Left renal cortex interstitium (tissue), 4 donors: ENCODE measurements at regions not wholly inside any gene's neighbourhood (a gene's known extent, or its start where the extent isn't known, plus 50 kb on each side); places are given as distances from the start of the nearest gene placed in this dataset.
A peak's percentile ranks its signal among the peaks of the same experiment; 100 is the strongest.

Experiments used
- DNase-seq, 4 donors: peaks; one replicate each; pipeline ENCODE4 v3.0.0-alpha.2; 2013; ENCODE audit warnings: low read depth in 4 of 4, low spot score in 2 of 4, missing footprints in 1 of 4

DNA sequence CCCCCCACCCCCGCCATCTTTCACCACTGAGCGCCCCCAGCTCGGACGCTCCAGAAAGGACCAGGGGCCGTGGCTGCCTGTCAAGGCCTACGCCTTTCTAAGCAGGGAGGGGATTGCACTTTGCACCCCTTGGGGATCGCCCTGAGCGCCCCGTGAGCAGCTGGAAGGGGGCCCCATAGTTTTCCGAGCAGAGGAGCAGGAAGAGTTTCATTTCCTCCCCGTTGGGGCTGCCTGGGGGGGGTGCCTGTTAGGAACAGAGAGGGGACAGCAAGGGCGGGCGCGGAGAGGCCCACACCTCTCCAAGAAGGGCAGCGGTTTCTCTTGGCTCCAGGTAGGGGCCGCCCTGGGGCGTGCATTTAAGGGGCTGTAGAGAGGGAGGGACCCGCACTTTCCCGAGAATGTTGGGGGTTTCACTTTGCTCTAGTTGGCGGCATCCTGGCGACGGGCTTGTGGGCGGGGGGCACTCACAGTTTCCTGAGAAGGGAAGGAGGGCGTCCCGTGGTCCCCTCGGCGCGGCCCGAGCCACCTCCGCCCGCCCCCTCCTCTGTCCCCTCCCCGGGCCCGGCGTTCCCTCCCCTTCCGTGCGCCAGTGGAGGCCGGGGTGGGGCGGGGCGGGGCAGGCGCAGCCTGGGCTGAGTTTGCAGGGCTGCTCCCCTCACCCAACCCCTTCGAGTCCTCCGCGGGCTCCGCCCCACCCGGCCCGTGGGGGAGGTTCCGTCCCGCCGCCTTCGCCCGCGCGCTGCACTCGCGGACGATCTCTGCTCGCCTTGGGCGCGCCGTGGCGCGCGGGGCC, 82.3 kb upstream of the CD99 start:
- DNase-seq = peak in 2 of 4 donors; percentile 53 to 72

DNA sequence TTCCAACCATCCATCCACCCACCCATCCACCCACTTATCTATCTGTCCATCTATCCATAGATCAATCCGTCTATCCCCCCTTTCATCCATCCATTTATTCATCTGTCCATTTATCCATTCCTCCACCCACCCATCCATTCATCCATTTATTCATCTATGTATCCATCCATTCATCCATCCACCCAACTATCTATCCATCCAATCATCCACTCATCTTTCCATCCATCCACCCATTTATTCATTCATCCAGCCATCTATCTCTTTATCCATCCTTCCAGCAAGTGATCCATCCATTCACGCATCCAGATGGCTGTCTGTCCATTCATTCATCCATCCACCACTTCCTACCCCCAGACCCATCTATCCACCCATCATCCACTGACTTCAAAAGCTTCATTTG, 84.0 kb upstream of the CD99 start:
- DNase-seq = no peak

DNA sequence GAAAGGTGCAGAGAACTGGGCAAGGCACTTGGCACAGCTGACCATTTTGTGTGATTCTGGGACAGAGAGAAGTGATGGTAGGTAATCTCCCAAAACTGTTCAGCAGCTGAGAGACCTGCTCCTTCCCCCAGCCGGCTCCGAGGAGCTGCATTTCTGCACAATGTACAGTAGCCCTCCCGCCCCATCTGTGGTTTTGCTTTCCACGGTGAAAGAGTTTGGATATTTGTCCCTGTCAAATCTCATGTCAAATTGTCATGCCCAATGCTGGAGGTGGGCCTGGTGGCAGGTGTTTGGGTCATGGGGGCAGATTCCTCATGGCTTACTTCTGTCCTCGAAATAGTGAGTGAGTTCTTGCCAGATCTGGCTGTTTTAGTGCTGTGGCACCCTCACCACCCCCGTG, 90.5 kb upstream of the CD99 start:
- no peak for DNase-seq

DNA sequence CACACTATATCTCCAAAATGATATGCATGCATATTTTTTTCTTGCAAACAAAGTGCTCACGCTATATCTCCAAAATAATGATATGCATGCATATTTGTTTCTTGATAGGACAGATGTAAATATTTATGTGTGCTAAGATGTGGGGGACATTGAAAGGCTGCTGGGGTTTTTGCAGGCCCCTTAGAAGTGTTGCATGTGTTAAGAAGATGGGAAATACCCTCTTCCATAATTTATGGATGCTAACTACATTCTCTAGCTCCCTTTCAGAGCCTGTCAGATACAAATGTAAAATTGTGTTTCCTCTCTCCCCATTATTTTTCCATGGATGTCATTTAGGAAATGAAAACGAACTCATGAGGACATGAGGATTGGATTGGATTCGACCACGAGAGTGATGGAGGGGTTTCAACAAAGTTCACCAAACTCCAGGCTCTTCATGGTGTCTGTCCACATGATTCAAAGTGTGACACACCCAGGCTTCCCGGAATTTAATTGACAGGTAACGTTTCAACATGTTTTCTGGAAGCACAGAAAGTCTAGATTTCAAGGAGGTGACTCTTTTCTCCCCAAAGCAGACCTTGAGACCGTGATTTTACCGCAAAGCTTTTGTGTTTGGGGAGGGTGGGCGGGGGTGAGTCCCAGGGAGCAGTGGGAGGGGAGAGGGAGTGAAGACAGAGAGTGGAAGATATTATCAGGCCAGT, 94.4 kb upstream of the CD99 start:
- DNase-seq = no peak

DNA sequence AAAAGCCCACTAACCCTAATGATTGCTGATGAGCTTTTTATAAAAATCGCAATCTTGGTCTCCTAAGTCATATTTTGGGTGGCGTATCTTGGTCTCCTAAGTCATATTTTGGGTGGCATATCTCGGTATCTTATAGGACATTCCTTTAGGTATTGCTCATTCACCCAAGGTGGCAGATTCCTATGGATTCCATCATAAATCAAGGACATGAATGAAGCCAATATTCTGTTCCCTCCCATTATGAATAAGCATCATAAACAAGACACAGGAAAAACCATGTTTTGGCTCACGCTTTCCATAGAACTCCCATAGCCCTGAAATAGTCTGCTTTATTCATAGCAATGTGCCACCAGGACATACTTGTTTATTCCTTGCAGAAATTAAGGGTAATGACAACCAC, 95.0 kb upstream of the CD99 start:
- no peak for DNase-seq

DNA sequence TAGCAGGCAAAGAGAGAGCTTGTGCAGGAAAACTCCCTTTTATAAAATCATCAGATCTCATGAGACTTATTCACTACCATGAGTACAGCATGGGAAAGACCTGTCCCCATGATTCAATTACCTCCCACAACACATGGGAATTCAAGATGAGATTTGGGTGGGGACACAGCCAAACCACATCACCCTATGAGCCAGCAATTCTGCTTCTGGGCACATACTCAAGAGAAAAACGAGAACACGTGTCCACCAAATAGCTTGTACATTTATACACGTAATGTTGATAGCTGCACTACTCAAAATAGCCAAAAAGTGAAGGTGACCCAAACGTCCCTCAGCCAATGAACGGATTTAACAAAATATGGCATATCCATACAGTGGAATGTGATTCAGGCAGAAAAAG, 94.5 kb upstream of the DHRSX start:
- no peak for DNase-seq

DNA sequence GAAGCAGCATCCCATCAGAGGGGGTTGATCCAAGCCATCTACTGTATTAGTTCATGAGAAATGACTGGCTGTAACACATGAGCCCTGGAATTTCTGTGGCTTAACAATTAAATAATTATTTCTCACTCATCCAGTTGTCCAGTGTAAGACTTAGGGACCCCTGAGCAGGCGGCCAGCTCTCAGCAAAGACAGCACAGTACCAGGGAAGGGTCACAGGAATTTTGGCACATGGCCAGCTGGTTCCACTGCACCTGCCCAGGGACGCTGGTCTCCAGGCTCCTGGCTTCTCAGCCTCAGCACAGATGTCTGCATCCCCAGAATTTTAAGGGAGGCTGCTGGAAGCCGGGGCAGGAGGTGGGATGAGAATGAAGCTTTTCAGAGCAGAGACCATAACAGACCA, 93.7 kb upstream of the DHRSX start:
- DNase-seq = no peak

DNA sequence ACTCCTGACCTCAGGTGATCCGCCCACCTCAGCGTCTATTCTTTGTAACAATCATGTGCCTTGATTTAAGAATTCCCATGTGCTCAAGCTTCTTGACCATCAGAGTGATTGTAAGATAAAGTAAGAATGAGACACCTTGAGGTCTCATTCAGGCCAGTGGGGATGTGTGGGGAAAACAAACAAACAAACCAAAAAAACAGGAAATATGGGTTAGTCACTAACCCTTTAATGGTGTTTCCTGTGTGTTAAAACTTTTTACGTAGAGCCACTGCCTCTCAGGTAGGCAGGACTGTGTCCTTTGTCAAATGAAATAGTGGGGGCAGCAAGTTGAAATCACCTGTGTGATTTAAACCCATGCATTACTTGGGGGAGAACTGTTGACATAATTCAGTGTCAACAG, 91.5 kb upstream of the DHRSX start:
- no peak for DNase-seq

DNA sequence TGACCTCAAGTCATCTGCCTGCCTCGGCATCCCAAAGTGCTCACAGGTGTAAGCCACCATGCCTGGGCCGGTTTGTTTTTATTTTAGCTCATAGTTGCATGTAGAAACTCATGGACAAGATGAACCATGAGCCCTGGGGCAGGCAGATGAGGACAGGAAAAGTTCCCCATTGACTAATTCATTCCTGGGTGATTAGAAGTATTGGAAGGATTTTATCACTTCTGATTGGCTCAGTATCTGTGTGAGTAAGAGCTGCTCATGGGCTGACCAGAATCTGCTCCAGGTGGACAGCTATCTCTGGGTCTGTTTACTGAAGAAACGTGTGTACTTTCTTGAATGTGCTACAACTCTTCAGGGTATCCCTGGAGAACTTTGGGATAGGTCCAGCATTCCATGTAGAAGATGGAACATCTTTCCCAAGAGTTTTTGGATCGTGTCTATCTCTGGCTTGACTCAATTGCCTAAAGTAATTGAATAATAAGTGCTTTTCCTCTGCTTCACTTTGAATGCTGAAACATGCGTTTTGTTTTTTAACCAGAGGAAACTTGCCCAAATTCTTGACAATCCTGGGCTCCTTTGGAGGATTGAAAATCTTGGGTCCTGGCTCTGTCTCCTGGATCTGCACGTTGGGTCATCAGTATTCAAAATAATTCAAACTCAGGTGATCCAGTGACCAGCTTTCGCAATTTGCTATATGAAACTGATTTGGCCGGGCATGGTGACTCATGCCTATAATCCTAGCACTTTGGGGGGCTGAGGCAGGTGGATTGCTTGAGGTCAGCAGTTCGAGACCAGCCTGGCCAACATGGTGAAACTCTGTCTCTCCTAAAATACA, 88.6 kb upstream of the DHRSX start:
- DNase-seq = no peak

DNA sequence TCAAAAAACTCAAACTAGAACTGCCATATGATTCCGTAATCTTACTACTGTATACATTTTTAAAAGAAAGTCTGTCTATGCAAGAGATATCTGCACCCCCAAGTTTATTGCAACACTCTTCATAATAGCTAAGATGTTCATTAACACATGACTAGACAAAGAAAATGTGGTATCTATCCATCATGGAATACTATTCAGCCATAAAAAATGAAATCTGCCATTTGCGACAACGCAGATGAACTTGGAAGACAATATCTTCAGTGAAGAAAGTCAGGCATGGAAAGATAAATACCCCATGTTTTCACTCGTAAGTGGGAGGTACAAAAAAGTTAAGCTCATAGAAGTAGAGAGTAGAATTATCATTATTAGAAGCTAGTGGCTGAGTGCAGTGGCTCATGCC, 87.3 kb upstream of the DHRSX start:
- DNase-seq = no peak

DNA sequence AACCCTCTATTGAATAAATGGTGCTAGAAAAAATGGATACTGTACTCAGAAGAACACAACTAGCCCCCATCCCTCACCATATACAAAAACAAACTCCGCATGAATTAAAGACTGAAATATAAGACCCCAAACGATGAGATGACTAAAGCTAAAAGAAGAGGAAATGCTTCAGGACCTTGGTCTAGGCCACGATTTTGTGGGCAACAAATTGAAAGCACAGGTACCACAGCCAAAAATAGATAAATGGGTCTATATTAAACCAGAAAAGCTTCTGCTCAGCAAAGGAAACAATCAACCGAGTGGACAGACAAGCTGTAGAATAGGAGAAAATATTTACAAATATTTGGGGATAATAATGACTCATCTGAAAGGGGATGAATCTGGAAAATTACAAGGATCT, 86.4 kb upstream of the DHRSX start:
- DNase-seq = no peak

DNA sequence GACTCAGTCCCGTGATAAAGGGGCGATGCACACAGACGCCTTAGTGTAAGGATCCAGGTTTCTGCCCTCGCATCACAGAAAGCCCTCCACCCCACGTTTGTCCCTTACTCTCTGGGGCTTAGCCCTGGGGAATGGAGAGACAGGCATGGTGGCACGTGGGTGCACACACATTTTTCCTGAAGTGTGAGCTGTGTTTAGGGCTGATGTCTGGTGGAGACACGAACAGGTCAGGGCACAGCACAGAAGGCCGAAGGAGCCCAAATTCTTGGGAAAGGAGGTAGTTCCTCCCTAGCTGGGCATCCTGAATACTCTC, 84.3 kb upstream of the DHRSX start:
- no peak for DNase-seq

DNA sequence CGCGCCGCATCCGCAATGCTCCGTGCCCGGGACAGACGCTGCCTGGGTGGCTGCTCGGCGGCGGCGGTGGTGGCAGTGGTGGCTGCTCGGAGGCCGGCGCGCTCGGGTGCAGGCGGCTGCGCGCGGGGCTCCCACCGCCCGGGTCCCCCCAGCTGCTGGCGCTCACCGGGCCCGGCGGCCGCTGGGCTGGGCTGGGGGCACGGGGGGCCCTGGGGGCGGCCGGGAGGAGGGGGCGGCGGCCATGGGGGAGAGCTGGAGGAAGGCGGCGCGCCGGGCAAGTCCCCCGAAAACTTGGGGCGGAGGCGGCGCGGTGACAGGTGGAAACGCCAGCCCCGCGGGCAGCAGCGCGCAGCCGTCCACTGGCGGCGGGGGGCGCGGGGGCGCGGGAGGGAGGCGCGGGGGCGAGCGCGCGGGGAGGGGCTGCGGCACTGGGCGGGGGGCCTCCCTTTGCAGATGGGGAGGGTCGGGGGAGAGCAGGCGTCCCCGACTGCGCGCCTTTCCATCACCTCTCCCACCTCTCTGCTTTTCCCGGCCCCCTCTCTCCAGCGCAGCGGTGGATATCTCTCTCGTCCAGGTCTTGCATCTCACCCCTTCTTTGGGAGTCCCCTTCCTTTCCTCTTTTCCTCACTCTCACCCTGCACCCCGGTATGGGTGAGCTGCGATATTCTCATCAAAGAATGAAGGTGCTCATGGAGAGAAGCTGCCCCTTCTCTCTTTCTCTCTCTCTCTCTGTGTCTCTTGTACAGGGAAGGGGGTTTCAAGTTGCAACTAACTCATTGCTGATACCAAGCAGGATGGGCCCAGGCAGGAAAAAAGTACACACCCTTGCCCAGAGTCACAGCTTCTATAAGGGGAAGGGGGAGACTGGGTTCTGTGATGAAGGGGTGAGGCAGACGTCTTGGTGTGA, 83.7 kb upstream of the DHRSX start:
- DNase-seq = no peak

DNA sequence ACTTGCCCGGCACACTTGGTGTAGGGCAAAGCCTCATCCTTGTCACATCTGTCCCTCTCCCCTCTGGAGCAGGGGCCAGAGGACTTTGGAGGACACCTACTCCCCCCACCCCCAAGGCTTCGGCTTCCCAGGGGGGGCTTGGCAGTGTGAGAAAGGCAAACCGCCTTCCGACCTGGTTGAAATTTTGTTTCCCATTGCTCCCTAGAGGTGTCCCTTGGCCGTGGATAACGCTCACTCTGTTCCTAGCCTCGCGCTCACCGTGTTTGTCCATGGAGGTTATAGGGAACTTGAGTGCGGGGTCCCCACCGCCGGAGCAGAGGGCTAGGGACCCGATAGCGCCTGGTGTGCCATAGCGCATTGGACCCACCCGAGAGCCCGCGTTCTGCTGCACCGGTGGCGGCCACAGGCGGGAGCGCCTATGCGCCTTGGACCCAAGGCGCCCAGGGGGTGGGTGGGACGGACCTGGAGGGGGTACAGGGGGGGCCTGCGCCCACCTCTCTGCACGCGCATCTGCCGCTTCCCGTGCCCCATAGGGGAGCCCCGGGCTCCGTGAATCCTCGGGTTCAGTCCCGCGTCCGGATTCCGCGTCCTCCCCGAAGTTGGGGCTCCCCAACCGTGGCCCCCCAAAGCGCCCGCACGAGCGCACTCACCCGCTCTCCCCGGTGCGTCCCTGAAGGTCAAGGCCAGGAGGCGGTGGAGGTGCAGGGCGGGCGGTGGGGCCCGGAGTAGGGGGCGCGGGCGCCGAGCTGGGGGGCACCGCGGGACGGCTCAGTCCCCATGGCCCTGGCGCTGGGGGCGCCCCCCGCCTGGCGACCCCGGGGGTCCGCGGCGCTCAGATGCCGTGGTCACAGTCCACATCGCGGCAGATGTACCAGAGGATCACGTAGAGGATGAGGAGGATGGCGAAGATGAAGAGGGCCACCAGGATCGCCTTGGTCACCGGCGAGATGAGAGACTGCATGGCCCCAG, 82.7 kb upstream of the DHRSX start:
- DNase-seq = no peak

DNA sequence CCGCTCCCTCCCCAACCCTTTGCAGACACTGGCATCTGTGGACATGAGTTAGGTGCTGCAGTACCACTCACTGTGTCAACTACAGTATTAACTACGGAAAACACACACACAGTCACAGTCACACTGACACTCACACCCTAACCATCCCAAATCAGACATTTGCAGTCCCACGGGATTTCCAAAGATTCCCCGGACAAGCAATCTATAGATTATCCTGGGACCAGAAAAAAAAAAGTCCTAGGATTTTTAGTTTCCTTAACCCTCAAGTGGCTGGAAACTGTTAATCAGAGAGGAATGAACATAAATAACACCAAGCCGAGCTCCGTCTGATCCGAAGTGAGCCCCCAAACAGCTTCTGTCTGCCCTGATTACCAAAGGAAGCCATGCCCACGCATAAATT, 81.9 kb upstream of the DHRSX start:
- no peak for DNase-seq

DNA sequence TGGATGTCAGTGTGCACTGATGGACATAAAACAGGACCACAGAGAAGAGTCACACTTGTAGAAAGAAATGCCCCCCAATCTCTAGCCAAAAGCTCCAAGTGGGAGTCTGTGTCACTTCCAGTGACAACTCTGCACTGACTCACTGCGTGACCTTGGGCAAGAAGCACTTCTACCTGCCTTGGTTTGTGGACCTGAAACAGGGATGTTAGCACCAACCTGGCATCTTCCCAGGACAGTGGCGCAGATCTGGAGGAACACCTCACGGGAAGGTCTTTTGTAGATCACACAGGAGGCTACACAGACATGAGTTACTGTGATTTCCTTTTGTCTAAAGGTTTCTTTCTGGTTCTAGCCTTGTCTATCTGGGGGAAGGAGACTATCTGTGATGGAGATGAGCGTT, 80.5 kb upstream of the DHRSX start:
- DNase-seq = no peak

DNA sequence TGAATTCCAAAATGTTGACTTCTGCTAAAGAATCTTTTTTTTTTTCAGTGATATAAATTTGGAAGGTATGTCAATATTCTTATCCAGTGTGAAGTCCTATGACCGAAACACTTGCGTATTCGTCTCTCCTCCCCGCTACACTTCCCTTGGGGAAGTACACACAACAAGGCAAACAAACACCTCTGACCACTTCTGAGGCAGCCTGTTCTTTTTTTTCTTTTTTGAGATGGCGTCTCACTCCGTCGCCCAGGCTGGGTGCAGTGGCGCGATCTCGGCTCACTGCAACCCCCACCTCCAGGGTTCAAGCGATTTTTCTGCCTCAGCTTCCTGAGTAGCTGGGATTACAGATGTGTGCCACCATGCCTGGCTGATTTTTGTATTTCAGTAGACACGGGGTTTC, 78.1 kb upstream of the DHRSX start:
- no peak for DNase-seq

DNA sequence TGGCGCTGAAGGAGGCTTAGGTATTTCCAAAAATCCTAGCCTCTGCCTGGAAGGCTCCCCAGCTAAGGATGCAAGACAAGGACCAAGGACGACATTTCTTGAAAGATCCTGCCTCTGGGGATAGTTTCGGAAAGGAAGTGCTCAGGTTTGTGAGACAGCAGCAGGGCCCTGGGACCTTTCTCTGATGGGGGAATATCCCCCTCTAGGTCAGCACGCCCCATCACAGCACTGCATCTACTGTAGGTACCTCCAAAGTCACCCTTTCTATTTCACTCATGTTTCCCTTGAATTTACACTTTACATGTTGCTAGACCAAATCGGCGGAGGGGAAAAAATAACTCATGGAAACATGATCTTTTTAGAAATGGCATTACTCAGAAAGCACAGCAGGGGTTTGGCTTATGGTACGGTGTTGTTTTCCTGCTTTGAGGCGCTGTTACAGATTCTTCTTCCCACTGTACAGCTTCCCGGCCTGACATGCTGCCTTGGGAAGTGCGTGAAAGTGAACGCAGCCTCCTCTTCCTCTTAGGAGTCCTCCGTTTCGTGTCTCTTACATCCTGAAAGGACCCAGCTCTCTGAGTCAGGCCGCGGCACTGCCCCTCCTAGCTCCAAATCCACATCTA, 77.2 kb upstream of the DHRSX start:
- no peak for DNase-seq

DNA sequence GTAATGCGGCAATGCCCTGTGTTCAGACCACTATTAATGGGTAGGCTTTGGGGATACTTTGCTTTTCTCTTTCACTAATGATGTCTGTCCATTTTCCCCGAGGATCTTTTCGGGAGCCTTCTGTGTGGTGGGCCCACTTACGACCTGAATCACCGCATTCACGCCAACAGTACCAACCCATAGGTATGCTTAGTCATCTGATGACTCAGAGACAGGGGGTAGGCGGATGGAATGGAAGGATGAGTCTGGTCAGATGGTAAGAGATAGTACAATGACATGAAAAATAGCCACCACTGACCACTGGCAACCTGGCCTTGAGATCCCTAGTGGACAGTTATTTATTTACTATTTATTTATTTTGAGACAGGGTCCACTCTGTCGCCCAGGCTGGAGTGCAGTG, 76.0 kb upstream of the DHRSX start:
- no peak for DNase-seq
